Cardiac fibroblast (primary cell): ENCODE measurements at regions not wholly inside any gene's neighbourhood (a gene's known extent, or its start where the extent isn't known, plus 50 kb on each side); places are given as distances from the start of the nearest gene placed in this dataset.
A peak's percentile ranks its signal among the peaks of the same experiment; 100 is the strongest.

ENCODE experiments used
- DNase-seq, 2 donors: peaks; one replicate each; pipeline versions ENCODE4 v3.0.0 to v3.0.0-alpha.2; 2010; ENCODE audit warnings: low read depth in 2 of 2
- H3K4me3 ChIP-seq, 2 donors: replicated peaks in 1 of 2; 1 replicate in 1 of 2; 2 replicates in 1 of 2; pipeline ENCODE4 v1.5.1; 2011; ENCODE audit warnings: low read depth in 2 of 2, low read length in 2 of 2, mild to moderate bottlenecking in 2 of 2, moderate library complexity in 1 of 2
- TF ChIP-seq, protein P1 (sequence below): IDR thresholded peaks from one replicate; pipeline ENCODE4 v1.5.1; 2011; ENCODE audit warnings: low read depth, mild to moderate bottlenecking, low read length, inconsistent platforms

DNA sequence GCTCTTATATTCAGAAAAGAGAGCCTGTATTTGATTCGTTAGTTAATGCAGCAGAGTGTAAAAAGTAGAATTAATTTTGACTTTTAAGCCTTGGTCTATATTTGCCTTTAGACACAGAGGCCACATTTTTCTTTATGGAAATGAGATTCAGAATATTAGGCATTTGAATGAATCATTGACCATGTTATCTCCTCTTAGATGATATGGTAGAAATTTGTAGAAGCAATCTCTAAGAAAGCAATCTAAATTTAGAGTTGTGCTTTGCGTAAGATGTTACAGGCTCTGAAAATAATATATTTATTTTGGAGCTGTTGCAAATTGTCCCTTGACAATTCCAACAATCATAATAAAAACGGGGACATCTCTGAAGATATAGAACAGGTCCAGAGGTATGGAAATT lies 68.3 kb upstream of the ST6GAL2 start:
- DNase-seq: peak in 1 of 2 donors; percentile 14
- H3K4me3 ChIP-seq: no peak overlapping the region
- TF ChIP-seq, protein P1, sequence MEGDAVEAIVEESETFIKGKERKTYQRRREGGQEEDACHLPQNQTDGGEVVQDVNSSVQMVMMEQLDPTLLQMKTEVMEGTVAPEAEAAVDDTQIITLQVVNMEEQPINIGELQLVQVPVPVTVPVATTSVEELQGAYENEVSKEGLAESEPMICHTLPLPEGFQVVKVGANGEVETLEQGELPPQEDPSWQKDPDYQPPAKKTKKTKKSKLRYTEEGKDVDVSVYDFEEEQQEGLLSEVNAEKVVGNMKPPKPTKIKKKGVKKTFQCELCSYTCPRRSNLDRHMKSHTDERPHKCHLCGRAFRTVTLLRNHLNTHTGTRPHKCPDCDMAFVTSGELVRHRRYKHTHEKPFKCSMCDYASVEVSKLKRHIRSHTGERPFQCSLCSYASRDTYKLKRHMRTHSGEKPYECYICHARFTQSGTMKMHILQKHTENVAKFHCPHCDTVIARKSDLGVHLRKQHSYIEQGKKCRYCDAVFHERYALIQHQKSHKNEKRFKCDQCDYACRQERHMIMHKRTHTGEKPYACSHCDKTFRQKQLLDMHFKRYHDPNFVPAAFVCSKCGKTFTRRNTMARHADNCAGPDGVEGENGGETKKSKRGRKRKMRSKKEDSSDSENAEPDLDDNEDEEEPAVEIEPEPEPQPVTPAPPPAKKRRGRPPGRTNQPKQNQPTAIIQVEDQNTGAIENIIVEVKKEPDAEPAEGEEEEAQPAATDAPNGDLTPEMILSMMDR: no peak

DNA sequence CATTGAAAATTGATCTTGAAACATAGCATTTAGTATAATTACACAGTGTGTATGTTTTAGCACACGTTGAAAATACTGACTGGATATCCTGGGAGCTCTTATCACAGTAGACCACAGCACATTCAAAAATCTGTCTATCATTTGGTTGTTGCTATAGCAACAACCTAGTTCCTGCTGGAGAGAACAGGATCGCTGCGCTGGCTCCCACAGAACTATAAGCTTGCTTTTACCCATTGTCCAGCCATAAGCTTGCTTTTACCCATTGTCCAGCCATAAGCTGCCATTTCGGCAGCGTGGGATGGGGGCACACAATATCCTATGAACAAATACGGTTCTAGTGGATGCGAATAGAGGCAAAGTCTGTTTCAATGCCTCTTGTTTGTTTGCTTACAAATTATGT lies 70.4 kb upstream of the ST6GAL2 start:
- DNase-seq: peak in 1 of 2 donors; percentile 44
- TF ChIP-seq, protein P1: no peak
- no peak overlapping the region for H3K4me3 ChIP-seq

DNA sequence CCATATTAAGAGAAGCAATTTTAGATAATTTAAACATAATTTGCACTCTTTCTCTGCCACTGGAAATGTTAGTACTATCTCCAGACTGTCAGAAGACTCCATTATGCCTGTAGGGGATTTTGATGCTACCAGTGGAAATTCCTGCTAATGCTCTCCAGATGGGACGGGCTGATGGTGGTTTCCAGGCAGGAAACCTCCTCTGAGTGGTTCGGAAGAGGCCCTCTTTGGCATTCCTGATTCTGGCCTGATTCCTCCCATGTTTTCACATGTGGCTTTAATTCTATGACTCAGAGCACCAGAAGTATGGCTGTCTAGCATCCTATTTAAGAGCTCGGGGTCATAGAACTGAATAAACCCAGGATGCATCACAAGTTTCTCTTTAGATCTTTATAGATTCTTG lies 70.9 kb upstream of the ST6GAL2 start:
- no peak overlapping the region for H3K4me3 ChIP-seq
- DNase-seq: peak; percentile 87 to 90
- TF ChIP-seq, protein P1: no peak

DNA sequence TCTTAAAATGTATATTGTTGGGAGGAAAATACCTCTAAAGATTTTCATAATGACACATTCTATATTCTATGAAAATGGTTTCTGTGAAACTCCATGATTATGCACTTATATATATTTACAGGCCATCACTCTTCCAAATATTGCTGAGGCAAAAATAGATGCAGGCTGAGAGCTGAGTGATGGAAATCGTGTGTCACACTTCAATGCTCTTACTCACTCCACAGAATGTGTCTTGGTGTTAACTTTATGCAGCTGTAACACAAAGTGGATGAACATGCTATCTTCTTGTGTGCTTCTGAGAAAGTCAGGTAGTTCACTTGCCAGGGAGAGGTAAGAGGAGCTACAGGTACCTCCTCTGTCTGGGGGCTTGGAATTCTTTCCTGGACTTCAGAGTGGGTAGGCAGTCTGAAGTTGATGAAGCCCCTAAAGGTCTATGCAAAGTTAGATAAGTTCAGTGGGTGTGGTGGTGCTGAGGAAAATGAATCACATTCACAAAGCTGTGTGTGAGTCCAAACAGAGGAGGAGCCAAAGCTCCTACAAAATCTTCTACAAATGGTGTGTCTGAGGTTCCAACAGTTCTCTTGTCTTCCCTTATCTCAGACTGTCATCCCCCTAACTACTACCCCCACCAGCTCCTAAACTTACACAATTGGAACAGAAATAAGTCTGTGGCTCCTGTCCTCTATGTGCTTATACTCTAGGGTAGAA lies 74.2 kb upstream of the ST6GAL2 start:
- DNase-seq: peak in 1 of 2 donors; percentile 36
- TF ChIP-seq, protein P1: no peak
- H3K4me3 ChIP-seq: no peak overlapping the region

DNA sequence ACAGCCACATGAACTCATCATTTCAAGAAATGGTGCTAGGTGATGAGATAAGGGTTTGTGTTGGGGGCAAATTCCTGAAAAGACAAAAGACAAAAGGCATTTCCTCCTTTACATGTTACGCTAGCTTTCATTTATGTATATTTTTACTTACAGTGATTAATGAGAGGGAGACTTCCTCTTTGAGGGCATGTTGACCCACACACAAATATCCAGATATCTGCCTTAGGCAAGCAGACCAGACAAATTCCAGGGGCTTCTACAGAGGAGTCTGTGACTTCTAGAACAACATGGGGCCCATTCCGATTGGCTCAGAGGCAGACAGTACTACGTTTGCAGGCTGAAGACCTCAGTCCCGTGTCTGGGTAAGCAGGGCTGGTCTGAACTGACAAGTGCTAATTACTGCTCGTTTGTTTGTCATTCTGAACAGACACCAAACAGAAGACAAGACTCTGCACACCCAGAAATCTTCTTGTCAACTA lies 74.8 kb upstream of the ST6GAL2 start:
- TF ChIP-seq, protein P1: no peak
- DNase-seq: peak in 1 of 2 donors; percentile 10
- no peak overlapping the region for H3K4me3 ChIP-seq

DNA sequence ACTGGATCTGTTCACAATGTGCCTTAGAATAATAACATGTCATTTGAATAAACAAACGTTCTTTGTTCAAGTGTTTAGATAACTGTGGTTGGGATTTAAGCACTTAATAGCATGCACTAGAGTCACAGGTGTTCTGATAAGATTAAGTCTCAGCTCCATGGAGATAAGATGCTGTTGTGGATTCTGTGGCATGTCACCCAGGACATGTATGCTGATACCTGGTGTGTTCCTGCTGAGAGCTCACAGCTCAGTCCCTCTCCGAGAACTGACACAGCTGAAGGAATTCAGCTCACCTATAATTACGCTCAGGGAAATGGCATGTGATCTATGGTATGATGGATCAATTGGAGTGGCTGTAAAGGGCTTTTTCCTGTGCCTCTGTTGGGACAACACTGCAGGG lies 75.4 kb upstream of the ST6GAL2 start:
- TF ChIP-seq, protein P1: no peak
- no peak for DNase-seq
- no peak overlapping the region for H3K4me3 ChIP-seq
